ENCODE measurements at regions not wholly inside any gene's neighbourhood (a gene's known extent, or its start where the extent isn't known, plus 50 kb on each side); places are given as distances from the start of the nearest gene placed in this dataset.

DNA sequence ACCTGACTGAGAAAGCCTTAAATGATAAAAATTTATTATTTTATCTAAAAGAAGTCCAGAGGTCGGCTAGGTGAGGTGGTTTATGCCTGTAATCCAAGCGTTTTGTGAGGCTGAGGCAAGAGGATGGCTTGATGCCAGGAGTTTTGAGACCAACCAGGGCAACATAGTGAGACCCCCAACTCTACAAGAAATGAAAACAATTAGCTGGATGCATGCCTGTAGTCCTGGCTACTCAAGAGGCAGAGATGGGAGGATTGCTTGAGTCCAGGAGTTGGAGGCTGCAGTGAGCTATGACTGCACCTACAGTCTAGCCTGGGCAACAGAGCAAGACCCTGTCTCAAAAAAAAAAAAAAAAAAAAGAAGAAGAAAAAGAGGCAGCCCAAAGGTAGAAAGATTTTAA, 179.9 kb upstream of the KIF2A start:
- no peaks in the 10 kb centered on the region for H3F3A ChIP-seq (replicated peaks; ENCODE audit: insufficient read depth)
- H3K36me3 ChIP-seq (replicated peaks in 1 of 2; ENCODE audit: control insufficient read depth in 1 of 2, insufficient read depth in 2 of 2, low read length in 1 of 2): no peaks in the 10 kb centered on the region
- POLR2A ChIA-PET: interaction anchor here (0.7 kb wide), 1 partner anchor 815 kb away, joined by 3 read pairs; no protein-coding TSS in a partner anchor
- CTCF ChIA-PET: interaction anchor here (1.5 kb wide), 1 partner anchor 15 kb away, joined by 3 read pairs; no protein-coding TSS in a partner anchor
- no peaks in the 10 kb centered on the region for H4K20me1 ChIP-seq (ENCODE audit: insufficient read depth)
- no peak overlapping the region for H3K4me3 ChIP-seq (ENCODE audit: low read depth in 2 of 2, low read length in 1 of 2)
- DNase-seq: no peak
- TF ChIP-seq POLR2AphosphoS5 (IDR thresholded peaks at IDR 0.05; ENCODE audit: low read depth, low read length): no peak
- TF ChIP-seq GATA2 (CRISPR knock-in tag; IDR thresholded peaks at IDR 0.05): no peak
- 6% methylated on average over 2 of the region's 2 CpGs for WGBS (ENCODE audit: low lambda C conversion rate)
- no peaks in the 10 kb centered on the region; a peak in 1 of 4 replicates for H3K4me1 ChIP-seq (ENCODE audit: control insufficient read depth in 1 of 2, insufficient read depth in 2 of 2, low read depth in 1 of 2, low read length in 1 of 2)
- no peak overlapping the region for H3K9ac ChIP-seq
- H3K27ac ChIP-seq (ENCODE audit: low read depth in 2 of 2, low read length in 1 of 2): no peak overlapping the region
- no peak overlapping the region for H2AFZ ChIP-seq (ENCODE audit: low read depth)
- no peaks in the 10 kb centered on the region for H3K9me3 ChIP-seq
- H3K27me3 ChIP-seq (ENCODE audit: insufficient read depth): no peaks in the 10 kb centered on the region
- H3K9me2 ChIP-seq: no peaks in the 10 kb centered on the region
- H3K4me2 ChIP-seq: no peak overlapping the region
- H3K79me2 ChIP-seq (ENCODE audit: insufficient read depth): no peaks in the 10 kb centered on the region

DNA sequence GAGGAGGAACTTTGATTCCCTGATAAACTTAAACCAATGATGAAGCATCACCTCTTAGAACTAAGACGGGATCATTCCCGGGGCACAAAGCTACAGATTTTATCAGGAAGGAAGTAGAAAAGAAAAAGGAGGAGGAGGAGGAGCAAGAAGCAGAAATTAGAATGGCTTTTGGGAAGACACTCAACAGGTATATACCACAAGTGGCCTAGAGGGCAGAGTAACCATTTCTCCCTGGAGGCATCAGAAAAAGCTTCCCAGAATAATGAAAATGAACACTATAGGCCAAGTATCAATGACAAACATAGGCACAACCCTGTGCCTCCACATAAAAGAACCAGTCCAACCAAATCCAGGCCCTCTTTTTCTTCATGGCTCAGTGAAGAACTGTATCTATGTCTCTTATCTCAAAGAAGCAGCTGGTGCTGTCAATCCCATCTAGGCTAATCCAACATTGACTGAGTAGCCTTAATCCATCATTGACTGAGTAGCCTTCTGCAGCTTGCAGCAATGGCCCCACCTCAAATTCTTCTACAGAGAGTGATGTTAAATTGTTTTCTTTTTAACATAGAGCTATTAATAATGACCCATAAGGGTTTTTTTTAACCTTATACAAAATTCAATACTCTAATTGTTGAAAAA, 178.8 kb upstream of the KIF2A start:
- Histone ChIP-seq H3K36me3 (replicated peaks in 1 of 2; ENCODE audit: control insufficient read depth in 1 of 2, insufficient read depth in 2 of 2, low read length in 1 of 2) (no peaks in the 10 kb centered on the region), H3K9me2 (no peaks in the 10 kb centered on the region), H3K4me2 (no peak overlapping the region), H4K20me1 (ENCODE audit: insufficient read depth) (no peaks in the 10 kb centered on the region), H3K9ac (no peak overlapping the region), H3F3A (replicated peaks; ENCODE audit: insufficient read depth) (no peaks in the 10 kb centered on the region), H3K27me3 (ENCODE audit: insufficient read depth) (no peaks in the 10 kb centered on the region), H3K4me3 (ENCODE audit: low read depth in 2 of 2, low read length in 1 of 2) (no peak overlapping the region), H3K4me1 (ENCODE audit: control insufficient read depth in 1 of 2, insufficient read depth in 2 of 2, low read depth in 1 of 2, low read length in 1 of 2) (no peaks in the 10 kb centered on the region), H3K79me2 (ENCODE audit: insufficient read depth) (no peaks in the 10 kb centered on the region), H3K27ac (ENCODE audit: low read depth in 2 of 2, low read length in 1 of 2) (no peak overlapping the region), H3K9me3 (no peaks in the 10 kb centered on the region), H2AFZ (ENCODE audit: low read depth) (no peak overlapping the region)
- CTCF ChIA-PET: interaction anchor here (1.2 to 1.5 kb wide), 2 partner anchors 14 to 16 kb away, joined by 3 read pairs; no protein-coding TSS in a partner anchor
- DNase-seq: no peak
- 24% methylated on average over 2 of the region's 2 CpGs for WGBS (ENCODE audit: low lambda C conversion rate)
- POLR2A ChIA-PET: no interaction called here
- TF ChIP-seq RAD21 (IDR thresholded peaks at IDR 0.05; ENCODE audit: low read length) (no peak), RCOR1 (IDR thresholded peaks at IDR 0.05; ENCODE audit: low read length) (no peak), FOXJ3 (CRISPR knock-in tag; IDR thresholded peaks at IDR 0.05) (no peak), NRF1 (IDR thresholded peaks at IDR 0.05; ENCODE audit: low read depth, low read length) (no peak)
- TF ChIP-seq, protein P1, sequence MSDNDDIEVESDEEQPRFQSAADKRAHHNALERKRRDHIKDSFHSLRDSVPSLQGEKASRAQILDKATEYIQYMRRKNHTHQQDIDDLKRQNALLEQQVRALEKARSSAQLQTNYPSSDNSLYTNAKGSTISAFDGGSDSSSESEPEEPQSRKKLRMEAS (IDR thresholded peaks at IDR 0.05; ENCODE audit: low read depth): no peak
- TF ChIP-seq, protein P2, sequence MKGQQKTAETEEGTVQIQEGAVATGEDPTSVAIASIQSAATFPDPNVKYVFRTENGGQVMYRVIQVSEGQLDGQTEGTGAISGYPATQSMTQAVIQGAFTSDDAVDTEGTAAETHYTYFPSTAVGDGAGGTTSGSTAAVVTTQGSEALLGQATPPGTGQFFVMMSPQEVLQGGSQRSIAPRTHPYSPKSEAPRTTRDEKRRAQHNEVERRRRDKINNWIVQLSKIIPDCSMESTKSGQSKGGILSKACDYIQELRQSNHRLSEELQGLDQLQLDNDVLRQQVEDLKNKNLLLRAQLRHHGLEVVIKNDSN (IDR thresholded peaks at IDR 0.05; ENCODE audit: borderline replicate concordance, low read depth): no peak
- TF ChIP-seq, protein P3, sequence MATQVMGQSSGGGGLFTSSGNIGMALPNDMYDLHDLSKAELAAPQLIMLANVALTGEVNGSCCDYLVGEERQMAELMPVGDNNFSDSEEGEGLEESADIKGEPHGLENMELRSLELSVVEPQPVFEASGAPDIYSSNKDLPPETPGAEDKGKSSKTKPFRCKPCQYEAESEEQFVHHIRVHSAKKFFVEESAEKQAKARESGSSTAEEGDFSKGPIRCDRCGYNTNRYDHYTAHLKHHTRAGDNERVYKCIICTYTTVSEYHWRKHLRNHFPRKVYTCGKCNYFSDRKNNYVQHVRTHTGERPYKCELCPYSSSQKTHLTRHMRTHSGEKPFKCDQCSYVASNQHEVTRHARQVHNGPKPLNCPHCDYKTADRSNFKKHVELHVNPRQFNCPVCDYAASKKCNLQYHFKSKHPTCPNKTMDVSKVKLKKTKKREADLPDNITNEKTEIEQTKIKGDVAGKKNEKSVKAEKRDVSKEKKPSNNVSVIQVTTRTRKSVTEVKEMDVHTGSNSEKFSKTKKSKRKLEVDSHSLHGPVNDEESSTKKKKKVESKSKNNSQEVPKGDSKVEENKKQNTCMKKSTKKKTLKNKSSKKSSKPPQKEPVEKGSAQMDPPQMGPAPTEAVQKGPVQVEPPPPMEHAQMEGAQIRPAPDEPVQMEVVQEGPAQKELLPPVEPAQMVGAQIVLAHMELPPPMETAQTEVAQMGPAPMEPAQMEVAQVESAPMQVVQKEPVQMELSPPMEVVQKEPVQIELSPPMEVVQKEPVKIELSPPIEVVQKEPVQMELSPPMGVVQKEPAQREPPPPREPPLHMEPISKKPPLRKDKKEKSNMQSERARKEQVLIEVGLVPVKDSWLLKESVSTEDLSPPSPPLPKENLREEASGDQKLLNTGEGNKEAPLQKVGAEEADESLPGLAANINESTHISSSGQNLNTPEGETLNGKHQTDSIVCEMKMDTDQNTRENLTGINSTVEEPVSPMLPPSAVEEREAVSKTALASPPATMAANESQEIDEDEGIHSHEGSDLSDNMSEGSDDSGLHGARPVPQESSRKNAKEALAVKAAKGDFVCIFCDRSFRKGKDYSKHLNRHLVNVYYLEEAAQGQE (IDR thresholded peaks at IDR 0.05; ENCODE audit: low read depth, low read length): no peak
- TF ChIP-seq, protein P4, sequence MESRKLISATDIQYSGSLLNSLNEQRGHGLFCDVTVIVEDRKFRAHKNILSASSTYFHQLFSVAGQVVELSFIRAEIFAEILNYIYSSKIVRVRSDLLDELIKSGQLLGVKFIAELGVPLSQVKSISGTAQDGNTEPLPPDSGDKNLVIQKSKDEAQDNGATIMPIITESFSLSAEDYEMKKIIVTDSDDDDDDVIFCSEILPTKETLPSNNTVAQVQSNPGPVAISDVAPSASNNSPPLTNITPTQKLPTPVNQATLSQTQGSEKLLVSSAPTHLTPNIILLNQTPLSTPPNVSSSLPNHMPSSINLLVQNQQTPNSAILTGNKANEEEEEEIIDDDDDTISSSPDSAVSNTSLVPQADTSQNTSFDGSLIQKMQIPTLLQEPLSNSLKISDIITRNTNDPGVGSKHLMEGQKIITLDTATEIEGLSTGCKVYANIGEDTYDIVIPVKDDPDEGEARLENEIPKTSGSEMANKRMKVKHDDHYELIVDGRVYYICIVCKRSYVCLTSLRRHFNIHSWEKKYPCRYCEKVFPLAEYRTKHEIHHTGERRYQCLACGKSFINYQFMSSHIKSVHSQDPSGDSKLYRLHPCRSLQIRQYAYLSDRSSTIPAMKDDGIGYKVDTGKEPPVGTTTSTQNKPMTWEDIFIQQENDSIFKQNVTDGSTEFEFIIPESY (IDR thresholded peaks at IDR 0.05; ENCODE audit: borderline replicate concordance, low read depth): no peak
